Gastroesophageal sphincter (tissue), 3 donors: ENCODE measurements at regions not wholly inside any gene's neighbourhood (a gene's known extent, or its start where the extent isn't known, plus 50 kb on each side); places are given as distances from the start of the nearest gene placed in this dataset.

Source experiments
- CTCF ChIP-seq, 4 experiments: fragments of 200-600 bp in 2 of 4; fragments of 450-650 bp in 2 of 4; sonication (generic) in 1 of 4; IDR thresholded peaks; one replicate each; pipeline ENCODE4 v1.5.1; 2017 to 2019; ENCODE audit warnings: antibody characterized with exemption in 4 of 4, mild to moderate bottlenecking in 2 of 4, moderate library complexity in 2 of 4
- EP300 ChIP-seq: sonication (generic); formaldehyde crosslinking; IDR thresholded peaks from one replicate; pipeline ENCODE4 v1.6.1; 2017; ENCODE audit warnings: antibody characterized with exemption, mild to moderate bottlenecking

- no peak for TF ChIP-seq EP300
- no peak for TF ChIP-seq CTCF (IDR thresholded peaks at IDR 0.05)
These were observed 311.5 kb downstream of the CBLN2 start for GRCh38 chr18:72232644-72233043.
